Kidney epithelial cell (primary cell): ENCODE measurements at regions not wholly inside any gene's neighbourhood (a gene's known extent, or its start where the extent isn't known, plus 50 kb on each side); places are given as distances from the start of the nearest gene placed in this dataset.
"Not testable (repeated sequence)": the region's sequence is repeated elsewhere in the genome, so short reads cannot be mapped to it uniquely, and the experiment has no call there.

ENCODE experiments used
- DNase-seq: peaks from one replicate; pipeline ENCODE4 v3.0.0-alpha.2; 2010; ENCODE audit warnings: low read depth
- H3K27me3 ChIP-seq: 2 replicates; pipeline ENCODE4 v1.6.0; 2011; ENCODE audit warnings: low read length; ENCODE audit not compliant: control insufficient read depth, insufficient read depth
- H3K36me3 ChIP-seq: 2 replicates; pipeline ENCODE4 v1.5.1; 2011; ENCODE audit warnings: low read length; ENCODE audit not compliant: control insufficient read depth, insufficient read depth
- H3K4me3 ChIP-seq: 2 replicates; pipeline ENCODE4 v1.5.1; 2011; ENCODE audit warnings: low read depth, mild to moderate bottlenecking, control low read depth, low read length
- CTCF ChIP-seq: IDR thresholded peaks from 2 replicates; pipeline ENCODE4 v1.5.1; 2011; ENCODE audit warnings: mild to moderate bottlenecking, moderate library complexity, low read length, control low read depth, inconsistent platforms; ENCODE audit not compliant: insufficient read depth, poor library complexity, severe bottlenecking

DNA sequence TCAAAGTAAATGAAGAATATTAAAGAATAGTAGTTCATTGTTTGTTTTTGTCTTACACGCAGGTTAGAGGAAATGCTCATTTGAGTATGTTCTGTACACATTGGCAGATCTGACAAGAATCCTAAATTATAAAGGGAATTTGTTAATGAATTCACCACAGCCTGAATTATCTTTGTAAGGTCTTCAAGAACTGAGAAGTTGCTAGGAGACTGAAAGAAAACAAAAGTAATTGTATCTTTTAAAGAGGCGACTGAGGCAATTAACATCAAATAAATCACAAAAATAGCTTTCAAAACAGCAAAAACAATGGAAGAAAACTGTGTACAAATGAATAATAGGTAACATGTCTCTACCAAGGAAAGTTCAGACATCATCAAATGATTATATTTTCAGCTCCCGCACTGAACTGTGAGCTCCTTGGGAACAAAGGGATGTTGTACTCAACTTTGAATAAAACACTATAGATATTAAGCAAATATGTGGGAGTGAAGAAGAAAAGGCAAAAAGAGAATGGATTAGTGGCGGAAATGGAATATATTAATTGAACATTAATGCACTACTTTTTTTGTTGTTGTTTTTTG lies 51.7 kb upstream of the ATIC start:
- no peak for TF ChIP-seq CTCF
- no peak for DNase-seq
- Histone ChIP-seq H3K4me3 (no peak overlapping the region), H3K36me3 (no peaks in the 10 kb centered on the region), H3K27me3 (no peaks in the 10 kb centered on the region)

- Histone ChIP-seq H3K27me3 (no peaks in the 10 kb centered on the region), H3K36me3 (no peaks in the 10 kb centered on the region), H3K4me3 (no peak overlapping the region)
- DNase-seq: no peak
- no peak for TF ChIP-seq CTCF
Observed at GRCh38 chr2:215249501-215249900, 62.4 kb upstream of the ATIC start.

- not testable (repeated sequence) for H3K36me3 ChIP-seq, H3K27me3 ChIP-seq, DNase-seq, H3K4me3 ChIP-seq
Observed at GRCh38 chr2:215245919-215246318, 65.9 kb upstream of the ATIC start.

GRCh38 chr2:215241791-215242305 lies 70.0 kb upstream of the ATIC start:
- no peaks in the 10 kb centered on the region for H3K36me3 ChIP-seq
- no peak for TF ChIP-seq CTCF
- H3K4me3 ChIP-seq: no peak overlapping the region
- no peak for DNase-seq
- no peaks in the 10 kb centered on the region for H3K27me3 ChIP-seq

DNA sequence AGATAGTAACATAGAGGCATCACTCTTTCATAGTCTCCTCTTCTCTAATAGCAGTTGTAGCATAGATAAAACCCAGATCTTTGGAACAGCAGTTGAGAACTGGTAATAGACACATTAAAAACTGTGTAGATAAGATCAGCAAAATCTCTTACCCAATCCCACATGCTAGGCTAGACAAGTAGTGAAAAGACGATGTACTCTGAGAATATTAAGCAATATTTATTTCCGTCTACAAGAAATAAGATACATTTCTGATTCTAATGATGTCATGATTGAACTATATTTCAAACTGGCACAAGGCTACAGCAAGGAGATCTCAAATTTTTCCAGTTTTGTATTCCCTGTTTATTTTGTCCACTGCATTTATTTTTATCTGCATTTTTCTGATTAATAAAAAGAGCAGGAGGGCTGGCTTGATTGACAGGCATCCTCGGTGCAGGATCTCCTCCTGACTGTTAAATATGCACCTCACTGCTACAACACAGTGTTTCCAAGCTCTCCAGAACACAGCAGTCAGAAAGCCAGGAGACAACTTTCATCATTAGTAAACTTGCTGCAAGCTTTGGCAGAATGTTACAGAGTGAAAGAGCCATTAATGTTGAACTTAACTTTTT lies 73.3 kb upstream of the ATIC start:
- no peak for TF ChIP-seq CTCF
- DNase-seq: no peak
- H3K4me3 ChIP-seq: no peak overlapping the region
- H3K36me3 ChIP-seq: no peaks in the 10 kb centered on the region
- no peaks in the 10 kb centered on the region for H3K27me3 ChIP-seq

- Histone ChIP-seq H3K4me3 (no peak overlapping the region), H3K36me3 (no peaks in the 10 kb centered on the region), H3K27me3 (no peaks in the 10 kb centered on the region)
- no peak for TF ChIP-seq CTCF
- peak; percentile 5 for DNase-seq
Observed at GRCh38 chr2:215236131-215236530, 75.7 kb upstream of the ATIC start.

DNA sequence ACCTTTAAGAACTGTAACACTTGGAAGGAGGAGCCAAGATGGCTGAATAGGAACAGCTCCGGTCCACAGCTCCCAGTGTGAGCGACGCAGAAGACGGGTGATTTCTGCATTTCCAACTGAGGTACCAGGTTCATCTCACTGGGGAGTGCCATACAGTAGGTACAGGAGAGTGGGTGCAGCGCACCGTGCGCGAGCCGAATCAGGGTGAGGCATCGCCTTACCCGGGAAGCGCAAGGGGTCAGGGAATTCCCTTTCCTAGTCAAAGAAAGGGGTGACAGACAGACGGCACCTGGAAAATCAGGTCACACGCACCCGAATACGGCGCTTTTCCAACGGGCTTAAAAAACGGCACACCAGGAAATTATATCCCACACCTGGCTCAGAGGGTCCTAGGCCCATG lies 81.8 kb upstream of the ABCA12 start:
- not testable (repeated sequence) for H3K27me3 ChIP-seq, DNase-seq, H3K4me3 ChIP-seq, H3K36me3 ChIP-seq
